GM12874 (cell line): ENCODE measurements at regions not wholly inside any gene's neighbourhood (a gene's known extent, or its start where the extent isn't known, plus 50 kb on each side); places are given as distances from the start of the nearest gene placed in this dataset.

Experiments used
- TF ChIP-seq, protein P1 (sequence below): IDR thresholded peaks from 2 replicates; pipeline ENCODE4 v1.5.1; 2011; ENCODE audit warnings: low read depth, mild to moderate bottlenecking, control low read depth, low read length, moderate library complexity; ENCODE audit not compliant: insufficient read depth

- TF ChIP-seq, protein P1, sequence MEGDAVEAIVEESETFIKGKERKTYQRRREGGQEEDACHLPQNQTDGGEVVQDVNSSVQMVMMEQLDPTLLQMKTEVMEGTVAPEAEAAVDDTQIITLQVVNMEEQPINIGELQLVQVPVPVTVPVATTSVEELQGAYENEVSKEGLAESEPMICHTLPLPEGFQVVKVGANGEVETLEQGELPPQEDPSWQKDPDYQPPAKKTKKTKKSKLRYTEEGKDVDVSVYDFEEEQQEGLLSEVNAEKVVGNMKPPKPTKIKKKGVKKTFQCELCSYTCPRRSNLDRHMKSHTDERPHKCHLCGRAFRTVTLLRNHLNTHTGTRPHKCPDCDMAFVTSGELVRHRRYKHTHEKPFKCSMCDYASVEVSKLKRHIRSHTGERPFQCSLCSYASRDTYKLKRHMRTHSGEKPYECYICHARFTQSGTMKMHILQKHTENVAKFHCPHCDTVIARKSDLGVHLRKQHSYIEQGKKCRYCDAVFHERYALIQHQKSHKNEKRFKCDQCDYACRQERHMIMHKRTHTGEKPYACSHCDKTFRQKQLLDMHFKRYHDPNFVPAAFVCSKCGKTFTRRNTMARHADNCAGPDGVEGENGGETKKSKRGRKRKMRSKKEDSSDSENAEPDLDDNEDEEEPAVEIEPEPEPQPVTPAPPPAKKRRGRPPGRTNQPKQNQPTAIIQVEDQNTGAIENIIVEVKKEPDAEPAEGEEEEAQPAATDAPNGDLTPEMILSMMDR = no peak
Observed at GRCh38 chr6:101294051-101294638, 99.4 kb upstream of the GRIK2 start.

DNA sequence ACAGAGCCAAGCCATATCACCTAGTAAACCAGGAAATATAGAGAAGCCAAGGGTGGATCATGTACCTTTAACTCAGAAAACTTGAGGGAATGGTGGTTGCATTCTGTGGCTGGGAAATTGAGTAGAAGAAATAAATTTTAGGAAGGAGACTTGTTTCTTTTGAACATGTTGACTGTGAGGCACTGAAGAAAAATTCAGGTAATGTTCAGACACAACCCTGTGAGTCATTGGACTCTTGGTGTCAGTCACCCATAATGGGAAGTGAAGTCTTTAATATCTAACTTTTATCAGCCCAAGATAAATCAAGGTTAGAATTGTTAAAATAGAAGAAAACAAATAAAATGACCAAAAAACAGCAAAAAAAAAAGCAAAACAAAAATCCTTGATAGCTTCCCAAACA lies 98.8 kb upstream of the GRIK2 start:
- TF ChIP-seq, protein P1 = no peak

GRCh38 chr6:101296169-101296960 lies 97.1 kb upstream of the GRIK2 start:
- TF ChIP-seq, protein P1 = no peak

- TF ChIP-seq, protein P1 = no peak
Observed at GRCh38 chr6:101302593-101302992, 90.9 kb upstream of the GRIK2 start.

DNA sequence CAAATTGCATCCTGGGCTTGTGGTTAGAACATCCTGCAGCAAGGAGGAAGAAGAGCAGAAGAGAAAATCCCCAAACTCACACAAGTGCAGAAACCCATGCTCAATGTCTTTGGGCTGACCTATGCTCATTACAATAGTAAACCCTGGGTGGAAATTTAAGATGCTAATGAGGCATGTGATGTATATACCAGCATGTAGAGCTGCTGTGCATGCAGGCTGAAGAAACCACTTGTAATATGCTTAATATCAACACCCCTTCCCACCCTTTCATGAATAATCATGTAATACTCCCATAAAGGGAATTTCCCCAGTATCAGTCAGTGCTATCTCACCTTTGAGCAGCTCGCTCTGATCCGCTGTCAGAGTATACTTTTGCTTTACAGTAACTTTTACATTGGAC lies 90.0 kb upstream of the GRIK2 start:
- TF ChIP-seq, protein P1 = no peak

DNA sequence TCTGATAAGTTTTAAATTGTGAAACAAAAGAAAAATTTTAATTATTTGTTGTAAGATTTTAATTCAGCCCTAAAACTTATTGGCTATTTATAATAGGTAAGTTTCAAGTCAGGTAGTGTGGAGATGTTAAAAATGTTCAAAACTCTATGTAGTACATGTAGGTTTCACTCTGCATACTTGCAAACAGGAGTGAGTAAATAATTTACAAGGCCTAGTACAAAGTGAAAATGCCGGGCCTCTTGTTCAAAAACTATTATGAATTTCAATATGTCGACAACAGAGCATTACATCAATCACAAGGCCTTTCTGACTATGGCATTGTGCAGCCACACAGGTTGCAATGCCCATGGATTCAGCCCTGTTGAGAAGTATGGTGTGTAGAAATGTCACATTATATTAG lies 80.9 kb upstream of the GRIK2 start:
- TF ChIP-seq, protein P1 = no peak

GRCh38 chr6:101322921-101323320 lies 70.6 kb upstream of the GRIK2 start:
- TF ChIP-seq, protein P1 = no peak
